HG02798 (cell line): ENCODE measurements at regions not wholly inside any gene's neighbourhood (a gene's known extent, or its start where the extent isn't known, plus 50 kb on each side); places are given as distances from the start of the nearest gene placed in this dataset.
"Not testable (repeated sequence)": the region's sequence is repeated elsewhere in the genome, so short reads cannot be mapped to it uniquely, and the experiment has no call there.

Experiments
- ATAC-seq: cut with Tn5 transposase; IDR thresholded peaks from one replicate; pipeline ENCODE4 v1.9.1; 2021; ENCODE audit warnings: mild to moderate bottlenecking; ENCODE audit not compliant: unreplicated experiment, poor library complexity

DNA sequence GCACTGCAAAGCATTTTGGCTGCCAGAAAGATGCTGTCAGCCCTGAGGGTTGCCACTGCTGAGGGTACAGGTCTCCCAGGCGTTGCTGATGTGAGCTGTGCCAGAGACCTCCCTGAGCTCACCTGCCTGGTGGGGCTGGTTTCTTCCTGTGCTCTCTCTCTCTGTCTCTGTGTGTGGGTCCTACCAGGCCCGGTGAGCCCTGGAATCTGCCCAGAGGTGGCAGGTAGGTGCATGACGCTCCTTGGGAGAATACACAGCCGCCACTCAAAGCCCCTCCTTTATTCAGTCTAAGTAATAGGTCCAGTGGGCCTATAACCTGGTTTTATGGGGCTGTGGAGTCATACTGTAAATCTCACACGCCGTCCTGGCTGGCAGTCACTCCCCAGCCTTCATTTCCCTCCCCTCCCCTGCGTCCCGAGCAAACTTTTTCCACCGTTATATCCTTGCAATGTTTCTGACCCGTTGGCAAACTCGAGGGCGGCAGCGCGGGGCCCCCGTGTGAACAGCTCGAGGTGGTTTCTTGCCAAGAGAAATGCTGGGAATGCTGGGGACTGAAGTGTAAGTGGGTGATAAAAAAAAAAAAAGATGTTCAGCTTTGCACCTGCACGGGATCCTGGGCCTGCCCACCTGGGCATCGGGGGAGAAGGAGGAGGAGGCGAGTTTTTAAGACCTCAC lies 245.9 kb downstream of the CRLF2 start:
- ATAC-seq = no peak

DNA sequence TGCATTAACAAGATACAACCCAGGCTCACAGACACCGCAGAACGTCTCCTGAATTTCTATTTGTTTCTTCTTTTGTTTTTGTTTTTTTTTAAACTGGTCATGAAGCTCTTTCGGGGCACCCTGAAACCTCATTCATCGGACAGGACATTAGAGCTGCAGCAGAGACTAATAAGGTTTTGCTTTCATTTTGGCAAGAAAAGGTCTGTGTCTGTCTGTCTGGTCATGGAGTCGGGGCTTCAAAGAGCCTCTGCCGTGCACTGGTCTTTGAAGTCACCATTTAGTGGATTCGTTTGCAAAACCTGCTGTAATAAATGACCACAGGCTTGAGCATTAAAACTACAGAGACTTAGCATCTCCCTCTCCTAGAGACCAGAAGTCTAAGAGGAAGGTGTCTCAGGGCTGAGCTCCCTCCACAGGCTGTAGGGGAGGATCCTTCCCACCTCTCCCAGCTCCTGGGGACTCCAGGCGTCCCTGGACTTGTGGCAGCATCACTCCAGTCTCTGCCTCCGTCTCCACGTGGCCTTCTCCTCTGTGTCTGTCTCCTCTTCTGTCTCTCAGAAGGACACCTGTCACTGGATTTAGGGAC lies 247.5 kb downstream of the CRLF2 start:
- ATAC-seq = peak; percentile 62

DNA sequence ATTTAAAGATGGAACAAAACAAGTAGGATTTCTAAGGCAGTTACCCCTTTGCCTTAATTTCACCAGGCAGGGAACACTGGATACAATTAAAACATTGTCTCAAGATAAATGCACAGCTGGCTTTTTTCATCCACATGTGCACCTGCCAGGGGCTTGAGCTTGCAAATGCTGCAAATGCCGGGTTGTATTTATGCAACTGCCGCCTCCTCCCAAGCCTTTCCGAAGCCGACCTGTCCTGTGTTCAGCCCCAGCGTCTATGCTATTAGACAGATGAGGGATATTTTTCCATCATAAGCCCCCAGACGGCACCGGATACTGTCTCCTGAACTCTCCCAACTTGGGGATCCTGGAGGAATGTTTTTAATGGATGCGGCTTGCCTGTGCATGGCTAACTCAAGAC lies 251.6 kb downstream of the CRLF2 start:
- ATAC-seq = no peak

DNA sequence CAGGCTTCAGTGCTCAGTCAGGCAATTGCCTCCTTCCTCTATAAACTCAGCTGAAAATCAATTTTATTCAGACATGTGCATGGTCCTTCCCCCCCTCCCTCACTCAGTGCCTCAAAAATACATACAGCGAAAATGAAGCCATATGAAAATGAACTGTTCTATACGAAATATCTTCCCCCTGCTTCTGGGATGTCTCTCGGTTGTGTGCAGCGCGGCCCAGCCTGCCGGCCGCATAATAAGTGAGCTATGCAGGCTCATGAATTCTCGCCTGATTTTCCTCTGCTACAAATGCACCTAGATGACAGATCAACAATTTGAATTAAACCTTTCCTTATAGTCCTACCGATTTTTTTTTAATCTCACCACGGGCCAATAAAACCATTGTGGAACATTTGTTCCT lies 252.9 kb downstream of the CRLF2 start:
- no peak for ATAC-seq

DNA sequence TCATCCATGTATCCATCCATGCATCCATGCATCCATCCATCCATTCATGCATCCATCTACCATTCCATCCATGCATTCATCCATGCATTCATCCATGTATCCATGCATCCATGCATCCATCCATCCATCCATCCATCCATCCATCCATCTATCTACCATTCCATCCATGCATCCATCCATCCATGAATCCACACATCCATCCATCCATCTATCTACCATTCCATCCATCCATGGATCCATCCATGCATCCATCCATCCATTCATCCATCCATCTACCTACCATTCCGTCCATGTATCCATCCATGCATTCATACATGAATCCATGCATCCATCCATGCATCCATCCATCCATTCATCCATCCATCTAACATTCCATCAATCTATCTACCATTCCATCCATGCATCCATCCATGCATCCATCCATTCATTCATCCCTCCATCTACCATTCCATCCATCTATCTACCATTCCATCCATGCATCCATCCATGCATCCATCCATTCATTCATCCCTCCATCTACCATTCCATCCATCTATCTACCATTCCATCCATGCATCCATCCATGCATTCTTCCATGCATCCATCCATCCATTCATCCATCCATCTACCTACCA lies 257.2 kb downstream of the CRLF2 start:
- ATAC-seq = not testable (repeated sequence)

DNA sequence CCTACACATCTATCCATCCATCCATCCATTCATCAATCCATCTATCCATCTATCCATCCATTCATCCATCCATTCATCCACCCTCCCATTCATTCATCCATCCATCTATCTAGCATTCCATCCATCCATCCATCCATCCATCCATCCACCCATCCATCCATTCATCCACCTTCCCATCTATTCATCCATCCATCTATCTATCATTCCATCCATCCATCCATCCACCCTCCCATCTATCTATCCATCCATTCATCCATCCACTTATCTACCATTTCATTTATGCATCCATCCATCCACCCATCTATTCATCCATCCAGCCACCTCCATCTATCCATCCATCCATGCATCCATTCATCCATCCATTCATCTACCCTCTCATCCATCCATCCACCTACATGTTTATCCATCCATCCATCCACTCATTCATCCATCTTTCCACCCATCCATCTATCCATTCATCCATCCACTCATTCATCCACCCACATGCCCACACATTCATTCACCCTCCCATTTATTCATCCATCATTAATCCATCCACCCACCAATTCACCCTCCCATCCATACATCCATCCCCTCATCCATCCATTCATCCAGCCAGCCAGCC lies 258.5 kb downstream of the CRLF2 start:
- ATAC-seq = no peak

DNA sequence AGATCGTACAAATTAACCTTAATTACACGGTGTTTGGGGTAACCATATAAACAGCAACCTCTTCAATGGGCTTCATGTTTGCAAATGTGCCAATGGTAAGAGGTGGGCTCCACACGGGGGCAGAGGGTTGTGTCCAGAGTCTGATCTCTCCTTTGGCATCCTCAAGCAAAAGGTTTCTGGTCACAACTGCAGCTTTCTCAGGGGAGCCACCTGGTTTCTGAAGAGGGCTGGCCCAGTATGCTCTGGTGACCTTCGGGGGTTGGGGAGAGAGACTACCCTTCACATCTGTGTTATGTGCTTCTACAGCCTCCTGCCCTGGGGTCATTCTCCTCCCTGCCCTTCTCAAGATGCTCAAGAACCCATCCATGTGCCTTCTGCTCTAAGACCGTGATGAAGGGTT lies 259.6 kb downstream of the CRLF2 start:
- no peak for ATAC-seq

DNA sequence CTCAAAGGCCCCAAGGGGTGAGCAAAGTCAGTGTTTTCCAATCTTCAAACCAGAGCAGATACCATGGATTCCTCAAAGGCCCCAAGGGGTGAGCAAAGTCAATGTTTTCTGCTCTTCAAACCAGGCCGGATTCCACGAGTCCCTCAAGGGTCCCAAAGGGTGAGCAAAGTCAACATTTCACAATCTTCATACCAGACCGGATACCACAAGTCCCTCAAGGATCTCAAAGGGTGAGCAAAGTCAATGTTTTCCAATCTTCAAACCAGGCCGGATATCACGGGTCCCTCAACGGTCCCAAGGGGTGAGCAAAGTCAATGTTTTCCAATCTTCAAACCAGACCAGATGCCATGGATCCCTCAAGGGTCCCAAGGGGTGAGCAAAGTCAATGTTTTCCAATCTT lies 265.2 kb downstream of the CRLF2 start:
- ATAC-seq = not testable (repeated sequence)

DNA sequence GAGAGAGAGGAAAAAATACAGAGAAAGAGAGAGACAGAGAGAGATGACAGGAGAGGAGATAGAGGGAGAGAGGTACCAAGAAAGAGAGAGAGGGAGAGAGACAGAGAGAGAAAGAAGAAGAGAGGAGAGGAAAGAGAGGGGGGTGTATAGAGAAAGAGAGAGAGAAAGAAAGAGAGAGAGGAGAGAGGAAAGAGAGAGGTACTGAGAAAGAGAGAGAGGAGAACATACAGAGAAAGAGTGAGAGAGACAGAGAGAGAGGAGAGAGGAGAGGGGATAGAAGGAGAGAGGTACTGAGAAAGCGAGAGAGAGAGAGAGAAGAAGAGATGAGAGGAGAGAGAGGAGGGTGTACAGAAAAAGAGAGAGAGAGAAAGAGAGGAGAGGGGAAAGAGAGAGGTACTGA lies 269.4 kb downstream of the CRLF2 start:
- ATAC-seq = no peak

DNA sequence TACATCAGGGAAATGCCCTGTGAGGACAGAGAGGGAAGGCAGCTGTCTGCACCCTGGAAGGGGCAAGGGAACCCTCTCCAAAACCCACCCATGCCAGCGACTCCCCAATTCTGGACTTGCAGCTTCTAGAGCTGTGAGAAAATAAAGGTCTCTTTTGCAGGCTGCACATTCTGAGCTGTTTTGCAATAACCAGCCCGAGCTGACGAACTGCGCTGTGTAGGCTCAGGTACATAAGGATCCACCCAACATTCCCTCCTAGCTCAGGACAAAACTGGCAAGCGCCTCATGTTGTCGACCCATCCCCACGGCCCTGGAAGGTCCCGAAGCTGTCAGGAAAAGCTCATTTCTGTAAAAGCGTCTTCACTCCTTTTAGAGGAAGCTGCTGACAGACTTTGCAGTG lies 271.8 kb downstream of the CRLF2 start:
- ATAC-seq = no peak

DNA sequence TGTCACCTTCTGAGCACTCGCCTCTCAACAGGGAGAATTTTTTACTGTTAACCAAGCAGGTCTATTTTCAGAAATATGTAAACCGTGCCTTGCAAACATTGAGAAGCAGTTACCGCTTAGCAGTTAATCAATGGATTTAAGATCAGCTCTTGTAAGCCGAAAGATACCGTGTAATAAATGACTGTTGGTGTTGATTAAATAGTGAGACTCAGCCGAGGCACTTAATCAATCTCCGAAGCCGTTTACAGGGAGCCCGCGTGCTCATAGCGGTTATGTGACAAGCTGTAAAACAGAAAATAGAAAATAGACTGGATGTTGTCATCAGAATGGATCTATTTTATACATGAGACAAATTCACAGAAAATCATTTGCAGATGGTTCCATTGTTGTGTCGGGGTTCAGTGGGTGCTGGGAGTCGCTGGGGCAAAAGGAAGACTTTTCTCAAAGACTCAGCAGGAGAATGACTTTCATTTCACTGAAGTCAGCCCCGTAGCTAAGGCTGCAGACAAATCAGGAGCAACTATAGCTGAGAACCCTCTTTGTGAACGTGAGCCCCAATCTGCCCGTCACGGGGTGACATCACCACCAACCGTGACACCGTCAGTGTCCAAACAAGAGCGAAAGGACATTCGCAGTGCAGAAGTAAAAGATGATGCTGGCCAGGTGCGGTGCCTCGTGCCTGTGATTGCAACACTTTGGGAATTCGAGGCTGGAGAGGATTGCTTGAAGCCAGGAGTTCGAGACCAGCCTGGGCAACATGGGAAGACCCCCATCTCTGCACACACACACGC lies 275.3 kb downstream of the CRLF2 start:
- no peak for ATAC-seq

DNA sequence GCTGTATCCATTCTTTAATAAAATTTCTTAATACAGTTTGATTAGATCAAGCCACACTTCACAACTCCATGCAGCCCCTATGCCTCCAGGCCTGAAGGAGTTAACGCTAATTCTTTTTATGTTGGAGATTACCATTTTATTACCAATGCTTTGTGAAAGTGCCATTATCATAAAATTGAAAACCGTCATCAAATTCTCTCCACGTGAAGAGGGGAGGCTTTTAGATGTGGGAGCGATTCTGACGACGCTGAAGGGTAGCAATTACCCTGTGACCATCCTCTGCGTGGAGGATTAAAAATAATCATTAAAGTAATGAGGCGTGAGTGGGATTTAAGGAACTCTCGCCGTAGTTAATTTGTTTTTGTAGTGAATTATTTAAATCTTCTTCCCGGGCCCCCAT lies 278.8 kb downstream of the CRLF2 start:
- ATAC-seq = no peak

DNA sequence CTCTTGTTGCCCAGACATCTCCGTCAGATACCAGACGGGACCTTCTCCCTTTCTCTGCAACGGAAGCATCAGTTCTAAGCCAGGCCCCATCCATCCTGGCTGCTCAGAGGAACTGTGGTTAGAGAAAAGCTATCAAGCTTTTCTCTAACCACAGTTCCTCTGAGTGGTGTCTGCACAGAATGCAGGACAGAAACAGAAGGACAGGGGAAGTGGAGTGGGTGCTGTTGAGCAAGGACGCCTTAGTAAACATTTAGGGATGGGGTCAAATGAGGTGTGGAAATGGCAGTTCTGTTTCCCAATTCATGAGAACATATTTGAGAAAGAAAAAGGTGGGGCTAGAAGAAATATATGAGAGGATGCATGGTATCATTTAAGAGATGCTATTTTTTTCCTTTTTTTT lies 283.8 kb downstream of the CRLF2 start:
- no peak for ATAC-seq

DNA sequence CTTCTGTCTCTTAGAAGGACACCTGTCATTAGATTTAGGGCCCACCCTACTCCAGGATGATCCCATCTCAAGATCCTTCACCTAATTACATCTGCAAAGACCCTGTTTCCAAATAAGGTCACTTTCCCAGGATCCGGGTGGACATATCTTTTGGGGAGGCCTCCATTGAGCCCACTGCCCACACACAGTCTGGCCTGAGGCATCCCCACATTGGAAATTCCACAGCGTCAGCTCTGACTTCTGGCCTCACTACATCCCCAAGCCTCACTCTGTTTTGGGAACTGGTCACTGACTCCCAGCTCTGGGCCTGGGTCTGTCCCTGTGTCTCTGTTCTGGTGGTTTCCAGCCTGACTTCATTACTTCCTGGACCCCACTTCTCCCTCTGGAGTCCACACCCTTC lies 285.5 kb downstream of the CRLF2 start:
- no peak for ATAC-seq

DNA sequence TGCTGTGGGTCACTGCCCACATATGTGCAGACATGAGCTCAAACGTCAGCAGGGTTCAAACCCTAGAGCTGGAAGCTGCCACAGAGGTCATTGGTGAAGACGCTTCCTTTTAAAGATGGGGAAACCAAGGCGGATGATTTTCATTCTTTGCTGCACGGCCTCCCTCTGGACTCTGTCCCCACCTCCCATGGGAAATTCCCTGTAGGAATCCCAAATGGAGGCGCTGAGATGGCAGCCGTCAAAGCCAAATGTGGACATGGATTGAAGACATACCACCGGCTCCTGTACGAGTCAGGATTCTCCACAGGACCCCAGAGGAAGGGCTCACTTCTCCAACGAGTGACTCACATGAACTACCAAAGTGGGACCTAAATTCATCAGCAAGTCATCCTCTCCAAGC lies 286.4 kb downstream of the CRLF2 start:
- no peak for ATAC-seq

DNA sequence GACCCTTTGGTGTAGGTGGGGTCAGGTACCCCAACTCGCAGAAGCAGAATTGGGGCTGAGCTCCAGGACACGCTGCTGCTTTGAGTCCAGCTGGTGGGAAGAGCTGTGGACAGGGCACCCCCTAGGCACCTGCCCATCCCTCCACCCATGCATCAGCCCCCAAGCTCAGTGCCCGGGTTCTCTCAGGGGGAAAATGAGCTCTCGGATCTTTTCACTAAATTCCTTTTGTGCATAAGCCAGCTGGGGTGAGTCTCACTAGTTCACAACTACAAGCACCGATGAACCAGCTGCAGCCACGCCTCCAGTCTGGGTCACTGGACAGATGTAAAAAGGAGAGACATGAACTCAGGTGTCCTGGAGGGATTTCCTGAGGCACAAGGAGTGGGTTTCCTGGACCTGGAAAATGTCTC lies 286.8 kb downstream of the CRLF2 start:
- no peak for ATAC-seq

DNA sequence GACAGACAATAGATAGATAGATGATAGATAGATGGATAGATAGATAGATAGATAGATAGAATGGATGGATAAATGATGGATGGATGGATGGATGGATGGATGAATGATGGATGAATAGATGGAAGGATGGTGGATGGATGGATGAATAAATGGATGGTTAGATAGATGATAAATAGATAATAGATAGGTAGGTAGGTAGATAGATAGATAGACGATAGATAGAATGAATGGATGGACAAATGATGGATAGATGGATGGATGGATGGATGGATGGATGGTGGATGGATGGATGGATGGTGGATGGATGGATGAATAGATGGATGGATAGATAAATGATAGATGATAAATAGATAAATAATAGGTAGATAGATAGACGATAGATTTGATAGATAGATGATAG lies 287.4 kb downstream of the CRLF2 start:
- no peak for ATAC-seq

DNA sequence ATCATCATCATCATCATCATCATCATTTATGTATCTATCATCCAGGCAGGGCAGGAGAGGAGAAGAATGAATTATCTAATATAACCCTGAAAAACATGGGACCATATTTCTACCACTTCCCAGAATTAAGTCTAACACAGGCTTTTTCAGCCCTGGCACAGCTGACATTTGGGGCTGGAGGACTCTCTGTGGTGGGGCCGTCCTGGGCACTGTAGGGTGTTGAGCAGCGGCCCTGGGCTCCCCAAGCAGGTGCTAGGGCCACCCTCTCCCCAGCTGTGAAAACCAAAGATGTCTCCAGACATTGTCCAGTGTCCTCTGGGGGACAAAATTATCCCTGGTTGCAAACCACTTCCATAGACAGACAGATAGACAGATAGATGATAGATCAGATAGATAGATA lies 288.4 kb downstream of the CRLF2 start:
- no peak for ATAC-seq

DNA sequence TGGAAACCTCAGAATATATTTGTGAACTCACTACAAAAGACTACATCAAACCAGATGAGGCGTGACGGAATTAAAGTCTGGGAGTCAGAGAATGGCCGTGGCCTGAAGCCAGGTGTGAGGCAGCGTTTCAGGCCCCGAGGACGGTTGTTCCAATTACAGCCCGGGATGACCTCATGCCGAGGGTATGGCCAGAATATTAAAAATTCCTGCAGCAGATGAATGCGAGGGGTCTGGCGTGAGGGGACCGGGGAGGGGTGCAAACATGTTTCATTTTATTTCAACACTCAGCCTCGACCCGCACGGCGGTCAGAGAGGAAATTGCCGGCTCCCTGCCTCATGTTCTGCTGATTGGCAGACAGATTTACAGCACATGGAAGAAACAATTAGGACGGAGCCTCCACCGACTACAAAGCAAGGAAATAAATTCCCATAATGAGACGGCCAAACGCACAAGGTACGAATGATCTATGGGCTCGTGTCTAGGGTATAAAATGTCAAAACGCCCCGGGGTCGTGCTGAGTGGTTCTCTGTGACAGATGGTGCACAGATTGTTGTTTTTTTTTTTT lies 289.7 kb downstream of the SHOX start:
- ATAC-seq = no peak

DNA sequence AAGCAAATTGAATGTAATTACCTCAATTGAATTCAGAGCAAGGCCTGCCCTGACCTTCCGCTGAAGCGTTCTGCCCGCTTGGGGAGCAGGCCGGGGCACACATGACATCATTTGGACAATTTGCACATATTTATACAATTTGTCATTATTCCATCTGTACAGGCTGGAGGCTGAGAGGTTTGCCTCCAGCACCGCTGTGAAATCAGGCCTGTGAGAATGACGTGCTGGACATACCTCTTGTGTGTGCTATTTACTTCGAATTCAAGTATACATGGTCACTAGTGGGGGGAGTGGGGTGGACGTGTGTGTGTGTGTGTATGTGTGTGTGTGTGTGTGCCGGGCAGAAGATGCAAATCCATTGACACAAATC lies 285.6 kb downstream of the SHOX start:
- ATAC-seq = no peak
